Neural cell (in vitro differentiated cells): ENCODE measurements at regions not wholly inside any gene's neighbourhood (a gene's known extent, or its start where the extent isn't known, plus 50 kb on each side); places are given as distances from the start of the nearest gene placed in this dataset.

ENCODE experiments used
- H2AFZ ChIP-seq: fragments of 200-600, 300-800 bp; sonication (generic), shearing (Covaris generic); 2 replicates; pipeline ENCODE4 v1.6.0; 2014; ENCODE audit warnings: low read depth, mild to moderate bottlenecking, antibody characterized with exemption, low read length, moderate library complexity
- H3F3A ChIP-seq: fragments of 200-600 bp; shearing (Covaris generic); 2 replicates; pipeline ENCODE4 v1.6.1; 2016; ENCODE audit warnings: mild to moderate bottlenecking, moderate library complexity, mixed read lengths, antibody characterized with exemption, low read length; ENCODE audit not compliant: insufficient read depth, poor library complexity, severe bottlenecking
- H3K27ac ChIP-seq: fragments of 200-600, 300-800 bp; sonication (generic), shearing (Covaris generic); 2 replicates; pipeline ENCODE4 v1.5.1; 2014; ENCODE audit warnings: mild to moderate bottlenecking, low read length, moderate library complexity
- H3K27me3 ChIP-seq: fragments of 300-800, 200-600 bp; sonication (generic), shearing (Covaris generic); 2 replicates; pipeline ENCODE4 v1.6.0; 2014; ENCODE audit warnings: mild to moderate bottlenecking, low read depth, low read length, moderate library complexity; ENCODE audit not compliant: insufficient read depth
- H3K36me3 ChIP-seq: fragments of 300-800, 200-600 bp; sonication (generic), shearing (Covaris generic); 2 replicates; pipeline ENCODE4 v1.5.1; 2014; ENCODE audit warnings: mild to moderate bottlenecking, antibody characterized with exemption, low read length, moderate library complexity; ENCODE audit not compliant: insufficient read depth
- H3K4me2 ChIP-seq: fragments of 300-800, 200-600 bp; sonication (generic), shearing (Covaris generic); 2 replicates; pipeline ENCODE4 v1.6.0; 2014; ENCODE audit warnings: mild to moderate bottlenecking, low read length
- H3K4me3 ChIP-seq: fragments of 300-800, 200-600 bp; sonication (generic), shearing (Covaris generic); 2 replicates; pipeline ENCODE4 v1.5.1; 2014; ENCODE audit warnings: mild to moderate bottlenecking, low read length, moderate library complexity
- H3K79me2 ChIP-seq: fragments of 200-600 bp; shearing (Covaris generic); replicated peaks from 2 replicates; pipeline ENCODE4 v1.6.0; 2014; ENCODE audit warnings: mild to moderate bottlenecking, low read length, moderate library complexity; ENCODE audit not compliant: insufficient read depth
- H3K9ac ChIP-seq: fragments of 300-800, 200-600 bp; sonication (generic), shearing (Covaris generic); 2 replicates; pipeline ENCODE4 v1.6.1; 2016; ENCODE audit warnings: mild to moderate bottlenecking, low read length, mixed read lengths
- H3K9me2 ChIP-seq: fragments of 200-600 bp; shearing (Covaris generic); 2 replicates; pipeline ENCODE4 v1.6.1; 2016; ENCODE audit warnings: mild to moderate bottlenecking, low read length, mixed read lengths; ENCODE audit not compliant: insufficient read depth
- H3K9me3 ChIP-seq: fragments of 200-600, 300-800 bp; sonication (generic), shearing (Covaris generic); 2 replicates; pipeline ENCODE4 v1.6.1; 2016; ENCODE audit warnings: mild to moderate bottlenecking, mixed run types, low read length, moderate library complexity, mixed read lengths
- H4K20me1 ChIP-seq: fragments of 200-600 bp; shearing (Covaris generic); 2 replicates; pipeline ENCODE4 v1.6.1; 2016; ENCODE audit warnings: mild to moderate bottlenecking, mixed run types; ENCODE audit not compliant: insufficient read depth
- CTCF ChIP-seq: fragments of 450-650 bp; IDR thresholded peaks from 2 replicates; pipeline ENCODE4 v1.5.1; 2014; ENCODE audit warnings: antibody characterized with exemption, mild to moderate bottlenecking, moderate library complexity; ENCODE audit not compliant: poor library complexity, severe bottlenecking
- EP300 ChIP-seq: fragments of 450-650 bp; conservative IDR thresholded peaks from 2 replicates; pipeline ENCODE4 v1.6.1; 2014; ENCODE audit warnings: antibody characterized with exemption, mild to moderate bottlenecking, moderate library complexity; ENCODE audit not compliant: poor library complexity, severe bottlenecking
- EZH2 ChIP-seq: fragments of 200-600, 300-800 bp; shearing (Covaris generic), sonication (generic); IDR thresholded peaks from 2 replicates; pipeline ENCODE4 v1.6.1; 2014; ENCODE audit warnings: antibody characterized with exemption, low read length, borderline replicate concordance, mild to moderate bottlenecking; ENCODE audit not compliant: insufficient read depth, poor library complexity, severe bottlenecking
- MXI1 ChIP-seq: fragments of 450-650 bp; conservative IDR thresholded peaks from 2 replicates; pipeline ENCODE4 v1.6.1; 2014; ENCODE audit warnings: antibody characterized with exemption, mild to moderate bottlenecking; ENCODE audit not compliant: poor library complexity, severe bottlenecking
- POLR2AphosphoS5 ChIP-seq: IDR thresholded peaks from 2 replicates; pipeline ENCODE4 v1.6.1; 2012
- RAD21 ChIP-seq: fragments of 450-650 bp; conservative IDR thresholded peaks from 2 replicates; pipeline ENCODE4 v1.6.1; 2014; ENCODE audit warnings: antibody characterized with exemption, mild to moderate bottlenecking, moderate library complexity
- SMC3 ChIP-seq: fragments of 450-650 bp; conservative IDR thresholded peaks from 2 replicates; pipeline ENCODE4 v1.6.1; 2014; ENCODE audit warnings: antibody characterized with exemption, mild to moderate bottlenecking, moderate library complexity; ENCODE audit not compliant: poor library complexity
- TAF1 ChIP-seq: IDR thresholded peaks from 2 replicates; pipeline ENCODE4 v1.6.1; 2012; ENCODE audit warnings: low read depth
- TF ChIP-seq, protein P1 (sequence below): IDR thresholded peaks from 2 replicates; pipeline ENCODE4 v1.6.1; 2012; ENCODE audit warnings: borderline replicate concordance

DNA sequence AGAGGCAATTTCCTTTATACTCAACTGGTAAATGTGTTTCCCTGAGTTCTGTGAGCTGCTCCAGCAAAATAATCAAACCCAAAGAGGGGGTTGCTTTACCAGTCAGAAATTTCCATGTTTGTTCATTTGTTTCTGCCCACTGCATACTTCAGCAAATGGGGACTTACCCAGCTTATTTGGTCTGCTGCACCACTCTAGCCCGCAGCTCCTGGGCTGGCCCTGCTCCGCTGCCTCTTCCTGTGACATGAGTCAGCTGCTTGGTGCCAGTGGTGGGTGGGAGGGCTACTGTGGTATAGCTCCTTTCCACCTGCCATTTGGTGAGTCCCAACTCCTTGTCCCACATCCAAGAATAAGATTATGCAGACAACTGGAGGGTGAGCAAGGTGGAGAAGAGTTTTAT is 644.2 kb downstream of the MCTP2 start:
- Histone ChIP-seq H3K9ac (no peak overlapping the region), H3K27me3 (no peaks in the 10 kb centered on the region), H3F3A (no peaks in the 10 kb centered on the region), H4K20me1 (no peaks in the 10 kb centered on the region), H3K9me3 (no peaks in the 10 kb centered on the region), H3K27ac (no peak overlapping the region), H3K9me2 (no peaks in the 10 kb centered on the region), H3K79me2 (no peaks in the 10 kb centered on the region), H3K4me2 (no peak overlapping the region), H3K36me3 (no peaks in the 10 kb centered on the region), H3K4me3 (no peak overlapping the region), H2AFZ (no peak overlapping the region)
- TF ChIP-seq EZH2 (no peak), TAF1 (no peak), MXI1 (no peak), POLR2AphosphoS5 (no peak), EP300 (no peak), CTCF (no peak), SMC3 (no peak), RAD21 (no peak)
- TF ChIP-seq, protein P1, sequence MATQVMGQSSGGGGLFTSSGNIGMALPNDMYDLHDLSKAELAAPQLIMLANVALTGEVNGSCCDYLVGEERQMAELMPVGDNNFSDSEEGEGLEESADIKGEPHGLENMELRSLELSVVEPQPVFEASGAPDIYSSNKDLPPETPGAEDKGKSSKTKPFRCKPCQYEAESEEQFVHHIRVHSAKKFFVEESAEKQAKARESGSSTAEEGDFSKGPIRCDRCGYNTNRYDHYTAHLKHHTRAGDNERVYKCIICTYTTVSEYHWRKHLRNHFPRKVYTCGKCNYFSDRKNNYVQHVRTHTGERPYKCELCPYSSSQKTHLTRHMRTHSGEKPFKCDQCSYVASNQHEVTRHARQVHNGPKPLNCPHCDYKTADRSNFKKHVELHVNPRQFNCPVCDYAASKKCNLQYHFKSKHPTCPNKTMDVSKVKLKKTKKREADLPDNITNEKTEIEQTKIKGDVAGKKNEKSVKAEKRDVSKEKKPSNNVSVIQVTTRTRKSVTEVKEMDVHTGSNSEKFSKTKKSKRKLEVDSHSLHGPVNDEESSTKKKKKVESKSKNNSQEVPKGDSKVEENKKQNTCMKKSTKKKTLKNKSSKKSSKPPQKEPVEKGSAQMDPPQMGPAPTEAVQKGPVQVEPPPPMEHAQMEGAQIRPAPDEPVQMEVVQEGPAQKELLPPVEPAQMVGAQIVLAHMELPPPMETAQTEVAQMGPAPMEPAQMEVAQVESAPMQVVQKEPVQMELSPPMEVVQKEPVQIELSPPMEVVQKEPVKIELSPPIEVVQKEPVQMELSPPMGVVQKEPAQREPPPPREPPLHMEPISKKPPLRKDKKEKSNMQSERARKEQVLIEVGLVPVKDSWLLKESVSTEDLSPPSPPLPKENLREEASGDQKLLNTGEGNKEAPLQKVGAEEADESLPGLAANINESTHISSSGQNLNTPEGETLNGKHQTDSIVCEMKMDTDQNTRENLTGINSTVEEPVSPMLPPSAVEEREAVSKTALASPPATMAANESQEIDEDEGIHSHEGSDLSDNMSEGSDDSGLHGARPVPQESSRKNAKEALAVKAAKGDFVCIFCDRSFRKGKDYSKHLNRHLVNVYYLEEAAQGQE, result no peak

DNA sequence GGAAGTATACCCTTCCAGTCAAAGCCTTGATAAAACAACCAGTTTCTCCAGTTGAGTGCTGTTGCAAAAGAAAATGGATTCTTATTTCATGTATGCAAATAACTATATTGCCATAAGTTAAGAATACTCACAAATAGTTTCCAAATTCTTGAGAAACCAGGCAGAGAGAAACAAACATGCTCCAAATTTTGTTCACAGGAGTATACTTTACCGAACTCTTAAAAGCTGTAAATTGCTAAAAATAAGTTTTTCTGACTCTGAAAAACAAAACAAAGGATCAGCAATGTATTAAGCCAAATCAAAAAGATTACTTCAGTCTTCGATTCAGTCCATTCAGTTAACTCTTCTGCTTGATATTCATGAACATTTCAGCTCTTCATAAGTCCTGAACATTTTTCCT is 646.5 kb downstream of the MCTP2 start:
- Histone ChIP-seq H3K36me3 (no peaks in the 10 kb centered on the region), H4K20me1 (no peaks in the 10 kb centered on the region), H3K9me3 (no peaks in the 10 kb centered on the region), H3K4me2 (no peak overlapping the region), H3K9ac (no peak overlapping the region), H3K79me2 (no peaks in the 10 kb centered on the region), H3K4me3 (no peak overlapping the region), H3K27me3 (no peaks in the 10 kb centered on the region), H2AFZ (no peak overlapping the region), H3K9me2 (no peaks in the 10 kb centered on the region), H3F3A (no peaks in the 10 kb centered on the region), H3K27ac (no peak overlapping the region)
- no peak for TF ChIP-seq EP300
- TF ChIP-seq SMC3, result no peak
- no peak for TF ChIP-seq CTCF
- no peak for TF ChIP-seq EZH2
- TF ChIP-seq MXI1, result no peak
- TF ChIP-seq RAD21, result no peak
- no peak for TF ChIP-seq TAF1
- TF ChIP-seq POLR2AphosphoS5, result no peak
